GM12878 (cell line): ENCODE measurements at regions not wholly inside any gene's neighbourhood (a gene's known extent, or its start where the extent isn't known, plus 50 kb on each side); places are given as distances from the start of the nearest gene placed in this dataset.

ENCODE experiments used
- ATAC-seq: fragments of 200-7000 bp; cut with Tn5 transposase; 3 replicates; pipeline ENCODE4 v1.9.1; 2020; ENCODE audit warnings: mild to moderate bottlenecking, moderate library complexity
- BruUV-seq: library from RNA; stranded (reverse); fragments of 400-500 nt; replicated peaks from 2 replicates; lab custom pipeline; 2021; lab: Mats Ljungman, UMichigan
- CTCF ChIA-PET: fragments of 300-600 bp; sonication (Branson Sonifier 250); formaldehyde crosslinking; extraction: SDS; loops from one replicate; lab custom pipeline; 2021; ENCODE audit warnings: inconsistent platforms; lab: Yijun Ruan, JAX
- POLR2A ChIA-PET: fragments of 350-600 bp; formaldehyde crosslinking; extraction: SDS; loops from one replicate; lab custom pipeline; 2021; ENCODE audit warnings: inconsistent platforms; lab: Charles Lee
- RAD21 ChIA-PET: fragments of 300-600 bp; sonication (Branson Sonifier 250); formaldehyde crosslinking; loops from one replicate; lab custom pipeline; 2023; ENCODE audit warnings: antibody characterized with exemption; ENCODE audit not compliant: unreplicated experiment; lab: Charles Lee
- SMC1A ChIA-PET: fragments of 300-600 bp; sonication (Branson Sonifier 250); formaldehyde crosslinking; loops from one replicate; lab custom pipeline; 2023; ENCODE audit not compliant: unreplicated experiment, uncharacterized antibody; lab: Charles Lee
- DNase-seq: peaks from one replicate; pipeline ENCODE4 v3.0.0-alpha.2; 2011; ENCODE audit warnings: low read depth, low spot score
- FAIRE-seq: peaks from 3 replicates; lab custom pipeline; 2011; peaks lifted over from hg19 to GRCh38; lab: Jason Lieb, UNC
- H2AFZ ChIP-seq: 2 replicates; pipeline ENCODE4 v1.6.0; 2011; ENCODE audit warnings: low read depth, low read length, control low read depth; ENCODE audit not compliant: control insufficient read depth
- H3K27ac ChIP-seq: 2 replicates; pipeline ENCODE4 v1.5.1; 2011; ENCODE audit warnings: control low read depth; ENCODE audit not compliant: control insufficient read depth, insufficient read depth
- H3K27me3 ChIP-seq, 2 experiments: replicated peaks in 1 of 2; 2 replicates each; pipeline versions ENCODE4 v1.6.0 to v1.6.1; 2011; ENCODE audit warnings: low read length in 1 of 2; ENCODE audit not compliant: control insufficient read depth in 2 of 2, insufficient read depth in 2 of 2
- H3K36me3 ChIP-seq, 2 experiments: 2 replicates each; pipeline ENCODE4 v1.5.1; 2011; ENCODE audit warnings: low read length in 1 of 2; ENCODE audit not compliant: control insufficient read depth in 2 of 2, insufficient read depth in 2 of 2
- H3K4me1 ChIP-seq: 2 replicates; pipeline ENCODE4 v1.6.1; 2011; ENCODE audit warnings: mild to moderate bottlenecking, low read length, moderate library complexity, mixed read lengths; ENCODE audit not compliant: control insufficient read depth, insufficient read depth
- H3K4me2 ChIP-seq: 2 replicates; pipeline ENCODE4 v1.6.0; 2011; ENCODE audit warnings: control low read depth; ENCODE audit not compliant: control insufficient read depth, insufficient read depth
- H3K4me3 ChIP-seq: fragments of 200-600 bp; sonication (generic); 2 replicates; pipeline ENCODE4 v1.5.1; 2016
- H3K79me2 ChIP-seq: 2 replicates; pipeline ENCODE4 v1.6.0; 2011; ENCODE audit warnings: low read length; ENCODE audit not compliant: control insufficient read depth, insufficient read depth
- H3K9ac ChIP-seq: 2 replicates; pipeline ENCODE4 v1.8.0; 2011; ENCODE audit warnings: low read length, control low read depth, mixed read lengths; ENCODE audit not compliant: control insufficient read depth, insufficient read depth
- H3K9me3 ChIP-seq: replicated peaks from 3 replicates; pipeline ENCODE4 v1.5.1; 2011; ENCODE audit warnings: mild to moderate bottlenecking, low read length; ENCODE audit not compliant: control insufficient read depth, insufficient read depth
- H4K20me1 ChIP-seq: 2 replicates; pipeline ENCODE4 v1.6.0; 2011; ENCODE audit not compliant: control insufficient read depth, insufficient read depth
- ASH2L ChIP-seq: fragments of 300-600, 200-600 bp; sonication (generic); IDR thresholded peaks from 2 replicates; pipeline ENCODE4 v1.6.1; 2017; ENCODE audit warnings: low read depth, mild to moderate bottlenecking, borderline replicate concordance
- BACH1 ChIP-seq: fragments of 450-650 bp; IDR thresholded peaks from 2 replicates; pipeline ENCODE4 v1.6.1; 2017; ENCODE audit warnings: mild to moderate bottlenecking, borderline replicate concordance
- CREB1 ChIP-seq: IDR thresholded peaks from 2 replicates; pipeline ENCODE4 v1.6.1; 2012; ENCODE audit warnings: low read depth, mild to moderate bottlenecking, inconsistent platforms
- CREM ChIP-seq: IDR thresholded peaks from 2 replicates; pipeline ENCODE4 v1.6.1; 2014; ENCODE audit warnings: antibody characterized with exemption, low read depth
- DPF2 ChIP-seq: fragments of 450-650 bp; IDR thresholded peaks from 2 replicates; pipeline ENCODE4 v1.6.1; 2017; ENCODE audit warnings: mild to moderate bottlenecking
- ELK1 ChIP-seq: IDR thresholded peaks from 2 replicates; pipeline ENCODE4 v1.6.1; 2012; ENCODE audit warnings: low read depth, low read length, improper control_type of control experiment
- FOXM1 ChIP-seq: IDR thresholded peaks from 2 replicates; pipeline ENCODE4 v1.6.1; 2012; ENCODE audit warnings: low read depth, mild to moderate bottlenecking, inconsistent platforms, low read length, moderate library complexity
- HCFC1 ChIP-seq: fragments of 150-350 bp; IDR thresholded peaks from 2 replicates; pipeline ENCODE4 v1.6.1; 2014; ENCODE audit warnings: low read length
- HDAC6 ChIP-seq: fragments of 200-600 bp; sonication (generic); IDR thresholded peaks from one replicate; pipeline ENCODE4 v1.8.0; 2017; ENCODE audit warnings: antibody characterized with exemption; ENCODE audit not compliant: unreplicated experiment
- HDGF ChIP-seq: fragments of 450-650 bp; IDR thresholded peaks from 2 replicates; pipeline ENCODE4 v1.6.1; 2016; ENCODE audit warnings: antibody characterized with exemption
- IRF5 ChIP-seq: fragments of 450-650 bp; IDR thresholded peaks from 2 replicates; pipeline ENCODE4 v1.6.1; 2017; ENCODE audit warnings: borderline replicate concordance
- JUNB ChIP-seq: IDR thresholded peaks from 2 replicates; pipeline ENCODE4 v1.6.1; 2016; ENCODE audit warnings: antibody characterized with exemption, mild to moderate bottlenecking
- NFXL1 ChIP-seq: fragments of 450-650 bp; IDR thresholded peaks from 2 replicates; pipeline ENCODE4 v1.6.1; 2017; ENCODE audit warnings: antibody characterized with exemption, mild to moderate bottlenecking, borderline replicate concordance
- NR2C2 ChIP-seq: IDR thresholded peaks from 2 replicates; pipeline ENCODE4 v1.6.1; 2011; ENCODE audit warnings: borderline replicate concordance, low read depth; ENCODE audit not compliant: control insufficient read depth, insufficient read length
- PAX8 ChIP-seq: fragments of 450-650 bp; IDR thresholded peaks from 2 replicates; pipeline ENCODE4 v1.6.1; 2017; ENCODE audit warnings: mild to moderate bottlenecking, moderate library complexity
- POLR2AphosphoS2 ChIP-seq: IDR thresholded peaks from 2 replicates; pipeline ENCODE4 v1.6.1; 2011; ENCODE audit warnings: low read depth, mild to moderate bottlenecking, low read length, improper control_type of control experiment, moderate library complexity
- POLR2AphosphoS5 ChIP-seq: IDR thresholded peaks from 2 replicates; pipeline ENCODE4 v1.6.1; 2011; ENCODE audit warnings: mild to moderate bottlenecking, low read length, inconsistent platforms
- SMAD1 ChIP-seq: fragments of 450-650 bp; IDR thresholded peaks from 2 replicates; pipeline ENCODE4 v1.6.1; 2018; ENCODE audit warnings: mild to moderate bottlenecking, low read depth; ENCODE audit not compliant: partially characterized antibody
- WRNIP1 ChIP-seq: IDR thresholded peaks from 2 replicates; pipeline ENCODE4 v1.6.1; 2011; ENCODE audit warnings: low read depth, low read length, improper control_type of control experiment, borderline replicate concordance
- ZBTB40 ChIP-seq: fragments of 450-650 bp; IDR thresholded peaks from 2 replicates; pipeline ENCODE4 v1.6.1; 2016; ENCODE audit warnings: mild to moderate bottlenecking, moderate library complexity, borderline replicate concordance
- WGBS: methylation state at CpG from one replicate; pipeline ENCODE4 v1.1.6; 2016; ENCODE audit warnings: low lambda C conversion rate; ENCODE audit not compliant: insufficient replicate concordance, insufficient coverage; ENCODE audit errors: missing lambda C conversion rate; 5-methylcytosine and 5-hydroxymethylcytosine counted together
- in situ Hi-C: fragments of 300-500 bp; cut with MboI; formaldehyde crosslinking; loops from 9 replicates; pipeline ENCODE4 v1.14.3; 2018; ENCODE audit warnings: mixed read lengths
- intact Hi-C: fragments of 100-400 bp; cut with micrococcal nuclease; formaldehyde crosslinking; loops from one replicate; pipeline ENCODE4 v1.14.2; 2022; ENCODE audit not compliant: unreplicated experiment

- ATAC-seq (no peak), DNase-seq (no peak), FAIRE-seq (no peak)
- Histone ChIP-seq H2AFZ (no peak overlapping the region), H3K4me1 (no peaks in the 10 kb centered on the region), H3K27ac (no peak overlapping the region), H4K20me1 (no peaks in the 10 kb centered on the region), H3K27me3 (peaks cover 2 to 3% of the 10 kb centered on the region in 2 experiments; a peak in 2 of 4 replicates), H3K9me3 (no peaks in the 10 kb centered on the region), H3K36me3 (no peaks in the 10 kb centered on the region), H3K4me3 (no peak overlapping the region), H3K4me2 (no peak overlapping the region), H3K9ac (no peak overlapping the region), H3K79me2 (no peaks in the 10 kb centered on the region)
- BruUV-seq, result no TSS peak
- ChIA-PET SMC1A (interaction anchor here (0.6 kb wide), 1 partner anchor 42 kb away, joined by 3 read pairs; no protein-coding TSS in a partner anchor), CTCF (interaction anchor here (1.6 kb wide), 1 partner anchor 36 kb away, joined by 6 read pairs; no protein-coding TSS in a partner anchor), RAD21 (no interaction called here), POLR2A (no interaction called here)
- intact Hi-C loops, result loop anchor here (10.0 kb wide), 1 partner anchor 701 kb away; no protein-coding TSS in a partner anchor
- TF ChIP-seq NFXL1, result no peak
- no peak for TF ChIP-seq ASH2L
- no peak for TF ChIP-seq WRNIP1
- TF ChIP-seq CREB1, result no peak
- TF ChIP-seq HCFC1, result no peak
- no peak for TF ChIP-seq HDGF
- no peak for TF ChIP-seq PAX8
- no peak for TF ChIP-seq ZBTB40
- TF ChIP-seq FOXM1, result no peak
- TF ChIP-seq IRF5, result no peak
- TF ChIP-seq JUNB, result no peak
- no peak for TF ChIP-seq POLR2AphosphoS5
- TF ChIP-seq CREM, result no peak
- TF ChIP-seq SMAD1, result no peak
- TF ChIP-seq HDAC6, result no peak
- no peak for TF ChIP-seq DPF2
- no peak for TF ChIP-seq NR2C2
- no peak for TF ChIP-seq BACH1
- no peak for TF ChIP-seq ELK1
- TF ChIP-seq POLR2AphosphoS2, result no peak
- 53% methylated on average over 5 of the region's 5 CpGs for WGBS
- in situ Hi-C loops, result no loop called here
Observed at GRCh38 chr10:3233486-3233990, 61.0 kb upstream of the PITRM1 start.
